ENCODE measurements at regions not wholly inside any gene's neighbourhood (a gene's known extent, or its start where the extent isn't known, plus 50 kb on each side); places are given as distances from the start of the nearest gene placed in this dataset.

- DNase-seq, result no peak
Observed at GRCh38 chr10:128471151-128471550, 344.9 kb upstream of the MKI67 start.

GRCh38 chr10:128472196-128472595, 346.0 kb upstream of the MKI67 start:
- no peak for DNase-seq

GRCh38 chr10:128473396-128473795, 347.2 kb upstream of the MKI67 start:
- no peak for DNase-seq

DNA sequence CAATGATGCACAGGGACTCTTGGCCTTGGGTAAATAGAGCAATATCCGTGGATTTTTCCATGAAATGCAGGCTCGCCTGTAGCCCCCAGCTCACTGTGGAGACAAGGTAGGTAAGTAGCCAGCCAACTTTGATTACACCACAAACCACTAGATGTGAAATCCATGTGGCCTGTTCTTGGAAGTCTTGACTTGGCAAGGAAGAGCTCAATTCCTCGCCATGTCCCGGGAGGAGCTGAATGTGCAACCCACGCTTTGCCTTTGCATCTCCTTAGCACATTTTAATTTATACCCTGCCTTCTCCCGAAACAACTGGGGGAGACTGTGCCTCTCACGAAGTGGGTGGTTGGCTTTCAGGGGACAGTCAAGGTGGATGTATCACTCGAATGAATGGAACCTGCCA, 347.7 kb upstream of the MKI67 start:
- DNase-seq, result no peak

- DNase-seq, result no peak
Observed at GRCh38 chr10:128474571-128474970, 348.3 kb upstream of the MKI67 start.

DNA sequence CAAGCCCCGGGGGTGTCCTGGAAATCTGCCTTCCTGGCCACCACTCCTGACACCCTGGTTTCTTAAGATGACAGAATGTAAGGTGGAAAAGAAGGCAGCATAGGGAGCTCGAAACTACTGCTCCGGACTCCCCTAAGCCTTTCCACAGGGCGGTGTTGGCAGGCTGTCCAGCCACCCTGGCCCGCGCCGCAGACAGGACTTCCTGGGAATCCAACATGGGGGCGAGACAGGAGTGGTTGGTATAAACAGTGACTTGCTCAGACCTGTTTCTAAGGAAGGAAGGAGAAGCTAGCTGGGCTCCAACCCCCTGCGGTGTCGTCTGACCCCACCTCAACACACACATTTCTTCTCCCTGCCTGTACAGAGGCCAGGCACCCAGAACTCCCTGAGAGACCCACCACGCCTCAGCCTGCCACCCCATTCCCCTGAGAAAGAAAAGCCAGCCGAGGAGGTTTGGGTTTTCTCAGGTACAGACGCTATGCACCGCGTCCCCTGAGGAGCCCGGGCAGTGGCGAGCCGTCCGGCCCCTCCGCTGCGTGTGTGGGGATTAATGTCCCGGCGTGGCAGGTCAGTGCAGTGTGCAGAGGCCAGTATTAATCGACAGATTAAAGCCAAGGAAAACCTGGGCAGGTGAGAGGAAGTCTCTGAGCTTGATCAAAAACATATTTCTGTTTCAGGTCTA, 349.6 kb upstream of the MKI67 start:
- DNase-seq, result no peak

DNA sequence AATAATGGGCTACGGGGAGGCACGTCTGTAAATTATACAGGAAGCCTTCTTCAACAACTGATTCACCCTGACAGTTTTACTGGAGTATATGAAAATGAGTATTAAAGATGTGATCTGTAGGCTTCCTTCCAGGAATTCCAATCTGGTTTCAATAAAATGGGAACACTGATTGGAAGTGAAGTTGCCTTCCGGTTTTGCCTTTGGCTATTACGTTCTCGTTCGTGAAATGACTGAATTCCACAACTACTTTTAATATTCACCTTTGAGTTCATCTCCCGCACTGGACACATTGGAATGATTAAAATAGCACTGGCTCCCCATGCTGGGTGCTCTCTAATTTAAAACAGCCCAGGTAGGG, 350.1 kb upstream of the MKI67 start:
- no peak for DNase-seq

DNA sequence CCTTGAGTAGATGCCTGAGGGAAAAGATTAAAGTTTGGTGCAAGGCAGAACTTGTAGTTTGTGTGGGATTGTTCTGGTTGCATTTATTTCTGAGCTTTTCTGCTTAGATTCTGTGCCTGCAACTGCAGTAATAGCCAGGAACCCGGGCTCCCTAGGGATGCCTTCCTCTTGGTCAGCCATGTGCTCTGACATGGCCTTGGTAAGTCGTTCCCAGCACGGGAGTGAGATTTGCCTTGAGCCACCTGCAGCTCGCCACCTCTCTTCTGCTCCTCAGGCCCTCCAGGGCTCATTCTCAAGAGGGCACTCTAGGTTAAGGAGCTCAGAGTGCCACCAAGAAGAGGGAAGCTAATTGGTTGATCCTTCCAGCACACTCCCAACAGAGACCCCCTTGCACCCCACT, 350.6 kb upstream of the MKI67 start:
- DNase-seq, result no peak

GRCh38 chr10:128480601-128481000, 354.4 kb upstream of the MKI67 start:
- no peak for DNase-seq

GRCh38 chr10:128481152-128481840, 355.1 kb upstream of the MKI67 start:
- no peak for DNase-seq

- no peak for DNase-seq
Observed at GRCh38 chr10:128482052-128482451, 355.8 kb upstream of the MKI67 start.

DNA sequence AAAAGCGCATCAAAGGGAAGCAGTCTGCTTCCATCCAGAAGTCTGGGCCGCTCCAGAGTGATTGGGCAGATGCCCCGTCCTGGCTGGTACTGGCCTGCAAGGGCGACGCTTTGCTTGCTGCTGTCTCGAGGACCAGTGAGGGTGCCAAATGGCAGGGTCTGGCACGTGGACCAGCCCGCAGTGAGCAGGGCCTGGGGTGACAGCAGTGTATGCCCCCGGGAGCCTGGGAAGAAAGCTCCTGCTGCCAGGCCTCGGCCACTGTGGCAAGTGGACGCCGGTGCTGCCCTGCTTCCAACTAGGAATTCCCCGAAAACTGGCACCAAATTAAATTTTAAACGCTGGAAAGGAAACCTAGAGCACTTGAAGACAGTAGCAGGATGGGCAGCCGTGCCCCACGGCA, 357.0 kb upstream of the MKI67 start:
- no peak for DNase-seq

DNA sequence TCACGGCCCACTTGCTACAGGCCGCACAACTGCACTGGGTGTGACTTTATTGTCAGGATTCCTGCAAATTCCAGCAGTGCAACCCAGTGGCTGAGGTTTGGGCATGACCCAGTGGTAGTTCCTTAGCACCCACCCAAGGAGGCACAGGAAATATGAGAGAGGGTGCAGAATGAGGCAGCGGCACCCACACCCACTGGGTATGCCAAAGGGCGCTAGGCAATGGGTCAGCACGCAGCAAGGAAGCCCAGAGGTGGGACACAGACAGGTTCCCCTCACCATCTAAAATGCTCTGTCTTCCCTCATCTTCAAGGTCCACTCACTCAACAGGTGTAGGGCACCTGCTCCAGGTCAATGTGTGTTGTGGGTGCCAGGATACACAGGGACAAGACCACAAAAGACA, 357.8 kb upstream of the MKI67 start:
- no peak for DNase-seq

GRCh38 chr10:128485701-128486235, 359.5 kb upstream of the MKI67 start:
- no peak for DNase-seq

GRCh38 chr10:128487517-128487916, 361.3 kb upstream of the MKI67 start:
- no peak for DNase-seq

GRCh38 chr10:128489324-128490247, 363.4 kb upstream of the MKI67 start:
- DNase-seq, result no peak

- no peak for DNase-seq
Observed at GRCh38 chr10:128491686-128492085, 365.5 kb upstream of the MKI67 start.

DNA sequence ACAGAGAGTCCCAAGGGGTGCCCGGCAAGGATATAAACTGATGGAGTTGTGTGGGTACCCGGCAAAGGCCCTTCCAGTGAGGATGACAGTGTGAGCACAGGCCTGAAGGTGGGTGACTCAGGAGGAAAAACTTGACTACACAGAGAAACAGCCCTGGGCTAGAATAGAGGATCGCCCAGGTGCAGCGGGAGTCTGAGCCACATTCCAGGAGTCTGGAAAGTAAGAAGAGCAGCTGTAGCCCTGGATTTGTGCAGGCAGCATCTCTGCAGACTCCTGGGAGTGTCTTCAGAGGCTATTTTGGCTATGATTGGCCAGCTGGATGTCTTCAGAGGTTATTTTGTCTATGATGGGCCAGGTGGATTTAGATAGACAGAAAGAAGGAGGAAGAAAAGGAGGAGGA, 367.6 kb upstream of the MKI67 start:
- no peak for DNase-seq

DNA sequence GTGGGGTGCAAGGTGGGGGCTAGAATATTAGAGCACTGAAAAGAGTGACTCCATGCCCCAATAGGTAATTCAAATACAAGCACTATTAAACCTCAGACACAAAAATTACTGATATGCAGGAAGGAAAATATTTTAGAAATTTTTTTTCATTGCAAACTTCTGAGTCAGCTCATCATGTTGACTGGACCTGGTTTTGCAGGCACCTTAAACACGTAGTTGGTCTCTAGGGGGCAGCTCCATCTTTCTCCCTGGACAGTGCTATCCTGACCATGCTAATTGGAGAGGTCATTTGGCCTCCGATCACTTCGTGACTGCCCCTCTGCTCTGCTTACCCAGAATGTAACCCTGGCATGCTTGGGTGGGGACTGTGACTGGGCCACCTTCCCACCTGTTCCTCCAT, 368.4 kb upstream of the MKI67 start:
- DNase-seq, result no peak

- DNase-seq, result no peak
Observed at GRCh38 chr10:128497660-128498377, 371.6 kb upstream of the MKI67 start.

GRCh38 chr10:128498378-128498730, 372.1 kb upstream of the MKI67 start:
- DNase-seq, result no peak

DNA sequence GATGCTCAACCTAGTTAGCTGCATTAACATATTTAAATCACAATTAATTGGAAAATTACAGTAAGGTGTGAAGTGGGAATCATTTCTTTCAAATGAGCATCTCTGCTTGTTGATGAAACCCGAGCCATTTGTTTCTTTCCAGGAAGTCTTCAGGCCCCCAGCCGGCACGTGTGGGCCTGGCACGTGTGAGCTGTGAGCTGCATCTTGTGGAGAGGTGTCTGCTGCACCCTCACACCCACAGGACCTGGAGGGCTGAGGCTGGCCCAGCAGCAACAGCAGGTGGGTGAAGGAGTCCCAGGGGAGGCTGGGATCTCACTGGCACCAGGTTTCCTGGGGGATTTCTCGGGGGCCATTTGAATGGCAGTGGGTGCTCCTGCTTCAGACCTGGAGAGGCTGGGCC, 372.5 kb upstream of the MKI67 start:
- DNase-seq, result no peak

DNA sequence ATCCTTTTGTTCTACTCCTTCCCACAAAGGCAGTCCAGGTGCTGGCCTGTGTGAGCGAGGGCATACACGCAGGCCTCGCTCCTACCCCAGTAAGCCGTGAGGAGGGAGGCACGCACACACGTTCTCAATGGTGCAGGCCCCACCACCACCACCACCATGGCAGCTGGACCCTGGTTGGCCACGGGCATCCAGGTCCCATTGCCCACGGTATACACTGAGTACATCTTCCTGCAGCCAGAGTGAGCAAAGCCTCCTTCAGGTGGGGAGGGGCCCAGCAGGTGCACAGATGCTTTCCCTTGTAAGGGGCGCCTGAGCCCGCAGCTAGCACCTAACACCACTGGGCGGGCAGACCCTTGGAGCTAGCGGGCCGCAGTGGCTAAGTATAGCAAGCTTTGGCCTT, 373.3 kb upstream of the MKI67 start:
- no peak for DNase-seq

Data from NCI-H2029 treated with DMSO at 0.1 percent for 48 hours (cell line).